HG03108 (cell line): ENCODE measurements at regions not wholly inside any gene's neighbourhood (a gene's known extent, or its start where the extent isn't known, plus 50 kb on each side); places are given as distances from the start of the nearest gene placed in this dataset.
"Not testable (repeated sequence)": the region's sequence is repeated elsewhere in the genome, so short reads cannot be mapped to it uniquely, and the experiment has no call there.

ENCODE experiments used
- ATAC-seq: cut with Tn5 transposase; IDR thresholded peaks from one replicate; pipeline ENCODE4 v1.9.1; 2021; ENCODE audit warnings: moderate library complexity; ENCODE audit not compliant: unreplicated experiment

GRCh38 chr12:68477906-68478305, 132.8 kb upstream of the RAP1B start:
- no peak for ATAC-seq

GRCh38 chr12:68478516-68479260, 132.0 kb upstream of the RAP1B start:
- ATAC-seq = no peak

- no peak for ATAC-seq
Observed at GRCh38 chr12:68479261-68479895, 131.3 kb upstream of the RAP1B start.

- ATAC-seq = no peak
Observed at GRCh38 chr12:68479896-68480291, 130.8 kb upstream of the RAP1B start.

GRCh38 chr12:68480526-68480925, 130.2 kb upstream of the RAP1B start:
- ATAC-seq = no peak

- ATAC-seq = peak; percentile 50
Observed at GRCh38 chr12:68481181-68481941, 129.3 kb upstream of the RAP1B start.

GRCh38 chr12:68482014-68482413, 128.7 kb upstream of the RAP1B start:
- no peak for ATAC-seq

GRCh38 chr12:68482660-68483059, 128.0 kb upstream of the RAP1B start:
- peak; percentile 53 for ATAC-seq

- ATAC-seq = no peak
Observed at GRCh38 chr12:68483592-68484383, 126.9 kb upstream of the RAP1B start.

GRCh38 chr12:68484578-68484977, 126.1 kb upstream of the RAP1B start:
- ATAC-seq = not testable (repeated sequence)

- ATAC-seq = not testable (repeated sequence)
Observed at GRCh38 chr12:68486449-68486848, 124.2 kb upstream of the RAP1B start.

GRCh38 chr12:68487721-68488309, 122.9 kb upstream of the RAP1B start:
- ATAC-seq = no peak

GRCh38 chr12:68489273-68489672, 121.4 kb upstream of the RAP1B start:
- ATAC-seq = no peak

- no peak for ATAC-seq
Observed at GRCh38 chr12:68490476-68490875, 120.2 kb upstream of the RAP1B start.

GRCh38 chr12:68491204-68491960, 119.3 kb upstream of the RAP1B start:
- ATAC-seq = no peak

- ATAC-seq = no peak
Observed at GRCh38 chr12:68495336-68496070, 115.2 kb upstream of the RAP1B start.

GRCh38 chr12:68497107-68497506, 113.6 kb upstream of the RAP1B start:
- ATAC-seq = no peak

GRCh38 chr12:68497702-68498101, 113.0 kb upstream of the RAP1B start:
- no peak for ATAC-seq

GRCh38 chr12:68498736-68499135, 112.0 kb upstream of the RAP1B start:
- ATAC-seq = no peak
